CD4-positive, alpha-beta T cell (primary cell): ENCODE measurements at regions not wholly inside any gene's neighbourhood (a gene's known extent, or its start where the extent isn't known, plus 50 kb on each side); places are given as distances from the start of the nearest gene placed in this dataset.

Source experiments
- ATAC-seq: fragments of 200-7000 bp; cut with Tn5 transposase; one replicate; pipeline ENCODE4 v1.10.0; 2022; ENCODE audit warnings: mild to moderate bottlenecking; ENCODE audit not compliant: poor library complexity
- CTCF ChIA-PET: fragments of 350-600 bp; sonication (Branson Sonifier 250); formaldehyde crosslinking; loops from one replicate; lab custom pipeline; 2021; ENCODE audit warnings: antibody characterized with exemption, inconsistent platforms; lab: Charles Lee
- POLR2A ChIA-PET: fragments of 350-600 bp; sonication (Branson Sonifier 250); formaldehyde crosslinking; loops from one replicate; lab custom pipeline; 2021; ENCODE audit warnings: antibody characterized with exemption, inconsistent platforms; lab: Charles Lee
- DNase-seq, 14 experiments: peaks; one replicate each; pipeline ENCODE4 v3.0.0-alpha.2; 2013 to 2020; ENCODE audit warnings: mixed read lengths in 2 of 14
- H3K27ac ChIP-seq, 2 donors: one replicate each; pipeline versions ENCODE4 v1.5.1 to v1.7.0; 2013; ENCODE audit warnings: low read length in 2 of 2, low read depth in 1 of 2, mild to moderate bottlenecking in 1 of 2
- H3K27me3 ChIP-seq, 2 experiments: 1 replicate in 1 of 2; 2 replicates in 1 of 2; pipeline versions ENCODE4 v1.6.1 to v1.7.0; 2013; ENCODE audit warnings: low read length in 2 of 2, control low read depth in 1 of 2, mild to moderate bottlenecking in 1 of 2, moderate library complexity in 1 of 2; ENCODE audit not compliant: insufficient read depth in 2 of 2, control insufficient read depth in 1 of 2
- H3K36me3 ChIP-seq: one replicate; pipeline ENCODE4 v1.6.1; 2013; ENCODE audit warnings: low read length, control low read depth; ENCODE audit not compliant: insufficient read depth
- H3K4me1 ChIP-seq: one replicate; pipeline ENCODE4 v1.6.1; 2013; ENCODE audit warnings: low read length, control low read depth; ENCODE audit not compliant: insufficient read depth
- H3K4me3 ChIP-seq: one replicate; pipeline ENCODE4 v1.5.1; 2013; ENCODE audit warnings: mild to moderate bottlenecking, low read length, moderate library complexity
- H3K9me3 ChIP-seq, 2 experiments: 1 replicate in 1 of 2; 2 replicates in 1 of 2; pipeline versions ENCODE4 v1.6.1 to v1.7.0; 2013; ENCODE audit warnings: low read length in 2 of 2, mild to moderate bottlenecking in 2 of 2, control low read depth in 1 of 2, moderate library complexity in 1 of 2; ENCODE audit not compliant: control insufficient read depth in 1 of 2, insufficient read depth in 1 of 2
- H3K27ac Mint-ChIP-seq: one replicate; pipeline ENCODE4 v1.8.0; 2020; ENCODE audit warnings: mixed read lengths
- H3K27me3 Mint-ChIP-seq: one replicate; pipeline ENCODE4 v1.8.0; 2021; ENCODE audit warnings: mixed read lengths
- H3K36me3 Mint-ChIP-seq: one replicate; pipeline ENCODE4 v1.8.0; 2021; ENCODE audit warnings: low read depth, mixed read lengths
- H3K4me1 Mint-ChIP-seq: one replicate; pipeline ENCODE4 v1.8.0; 2021; ENCODE audit warnings: low read depth, mixed read lengths
- H3K4me3 Mint-ChIP-seq: one replicate; pipeline ENCODE4 v1.8.0; 2020; ENCODE audit warnings: mild to moderate bottlenecking, mixed read lengths
- H3K9me3 Mint-ChIP-seq: one replicate; pipeline ENCODE4 v1.8.0; 2020; ENCODE audit warnings: mixed read lengths
- CTCF ChIP-seq: fragments of 200-600 bp; IDR thresholded peaks from one replicate; pipeline ENCODE4 v1.8.0; 2022; ENCODE audit warnings: antibody characterized with exemption, mild to moderate bottlenecking
- intact Hi-C, 2 experiments: fragments of 100-400 bp; cut with DNase I in 1 of 2; cut with micrococcal nuclease in 1 of 2; formaldehyde crosslinking; loops; one replicate each; pipeline versions ENCODE4 v1.15.1 to v1.9.0; 2023 to 2025; cut with DNase I, micrococcal nuclease

GRCh38 chr4:181753207-181753606, 490.0 kb upstream of the TENM3 start:
- POLR2A ChIA-PET = no interaction called here
- CTCF ChIA-PET = no interaction called here
- intact Hi-C loops = no loop called here
- Histone ChIP-seq H3K4me3 (no peak overlapping the region), H3K9me3 (no peaks in the 10 kb centered on the region), H3K27ac (no peak overlapping the region), H3K27me3 (no peaks in the 10 kb centered on the region), H3K4me1 (no peaks in the 10 kb centered on the region), H3K36me3 (no peaks in the 10 kb centered on the region)
- DNase-seq (no peak), ATAC-seq (no peak)
- H3K36me3 Mint-ChIP-seq = no peaks in the 10 kb centered on the region
- H3K9me3 Mint-ChIP-seq = peaks cover 6% of the 10 kb centered on the region
- H3K4me1 Mint-ChIP-seq = no peaks in the 10 kb centered on the region
- H3K27me3 Mint-ChIP-seq = no peaks in the 10 kb centered on the region
- no peak for TF ChIP-seq CTCF
- H3K4me3 Mint-ChIP-seq = no peak overlapping the region
- H3K27ac Mint-ChIP-seq = no peak overlapping the region

- ChIA-PET CTCF (no interaction called here), POLR2A (no interaction called here)
- Histone ChIP-seq H3K9me3 (no peaks in the 10 kb centered on the region), H3K4me3 (no peak overlapping the region), H3K4me1 (no peaks in the 10 kb centered on the region), H3K27ac (no peak overlapping the region), H3K36me3 (no peaks in the 10 kb centered on the region), H3K27me3 (no peaks in the 10 kb centered on the region)
- no peak overlapping the region for H3K27ac Mint-ChIP-seq
- ATAC-seq (no peak), DNase-seq (no peak)
- intact Hi-C loops = no loop called here
- H3K9me3 Mint-ChIP-seq = peaks cover 6% of the 10 kb centered on the region
- no peak overlapping the region for H3K4me3 Mint-ChIP-seq
- H3K4me1 Mint-ChIP-seq = no peaks in the 10 kb centered on the region
- no peaks in the 10 kb centered on the region for H3K36me3 Mint-ChIP-seq
- TF ChIP-seq CTCF = no peak
- no peaks in the 10 kb centered on the region for H3K27me3 Mint-ChIP-seq
These were observed 487.4 kb upstream of the TENM3 start for GRCh38 chr4:181755846-181756245.

GRCh38 chr4:181756451-181757095, 486.6 kb upstream of the TENM3 start:
- Mint-ChIP-seq H3K36me3 (no peaks in the 10 kb centered on the region), H3K4me3 (no peak overlapping the region), H3K9me3 (peaks cover 6% of the 10 kb centered on the region), H3K27ac (no peak overlapping the region), H3K27me3 (no peaks in the 10 kb centered on the region), H3K4me1 (no peaks in the 10 kb centered on the region)
- no peak for ATAC-seq
- ChIA-PET CTCF (no interaction called here), POLR2A (no interaction called here)
- no peak for DNase-seq
- Histone ChIP-seq H3K27ac (no peak overlapping the region), H3K4me1 (no peaks in the 10 kb centered on the region), H3K9me3 (no peaks in the 10 kb centered on the region), H3K4me3 (no peak overlapping the region), H3K36me3 (no peaks in the 10 kb centered on the region), H3K27me3 (no peaks in the 10 kb centered on the region)
- intact Hi-C loops = no loop called here
- TF ChIP-seq CTCF = no peak
